GM13977 (cell line): ENCODE measurements at regions not wholly inside any gene's neighbourhood (a gene's known extent, or its start where the extent isn't known, plus 50 kb on each side); places are given as distances from the start of the nearest gene placed in this dataset.

ENCODE experiments used
- DNase-seq: peaks from one replicate; pipeline ENCODE4 v3.0.0; 2012; ENCODE audit warnings: low spot score
- CTCF ChIP-seq: IDR thresholded peaks from 2 replicates; pipeline ENCODE4 v1.5.1; 2012; ENCODE audit warnings: mild to moderate bottlenecking, control low read depth; ENCODE audit not compliant: insufficient read depth; ENCODE audit errors: extremely low read depth, missing control alignments
- in situ Hi-C: fragments of 300-500 bp; cut with MboI; formaldehyde crosslinking; loops from one replicate; pipeline ENCODE4 v1.12.0; 2022; ENCODE audit warnings: low sequenced_read_pairs, low pct_unique_long_range_greater_than_20kb, mixed read lengths, inconsistent platforms; ENCODE audit not compliant: unreplicated experiment

DNA sequence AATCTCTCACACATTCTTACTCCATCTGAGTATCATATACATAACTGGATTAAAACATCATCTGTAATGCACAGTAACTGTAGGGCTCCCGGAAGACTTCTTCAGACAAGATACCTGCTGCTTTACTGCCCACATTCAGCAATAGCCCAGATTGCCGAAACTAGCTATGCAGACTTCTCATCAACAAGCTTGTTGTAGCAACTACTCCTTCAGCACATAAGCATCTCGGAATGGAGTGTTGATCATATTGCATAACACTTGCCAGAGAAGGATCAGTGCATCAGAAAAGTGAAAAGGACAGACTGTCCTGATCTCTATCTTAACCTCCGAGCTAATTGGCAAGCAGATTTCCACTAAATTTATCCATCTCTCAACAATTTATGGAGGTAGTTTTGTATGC is 354.6 kb upstream of the C1orf87 start:
- no peak for DNase-seq
- TF ChIP-seq CTCF, result no peak
- in situ Hi-C loops, result no loop called here

DNA sequence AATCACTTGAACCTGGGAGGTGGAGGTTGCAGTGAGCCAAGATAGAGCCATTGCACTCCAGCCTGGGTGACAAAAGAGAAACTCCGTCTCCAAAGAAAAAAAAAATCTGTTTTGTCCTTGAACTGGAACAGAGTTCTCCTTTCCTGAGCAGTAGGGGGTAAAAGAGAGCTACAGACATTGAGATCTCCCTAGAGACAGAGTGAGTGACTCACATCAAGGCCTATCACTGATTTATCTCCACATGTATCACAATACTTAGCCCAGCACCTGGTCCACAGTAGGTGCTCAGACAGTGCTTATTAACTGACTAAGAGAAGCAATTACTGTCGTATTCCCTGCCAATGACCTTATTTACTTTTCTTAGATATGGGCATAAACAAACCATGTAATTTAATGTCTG is 354.1 kb upstream of the C1orf87 start:
- in situ Hi-C loops, result no loop called here
- TF ChIP-seq CTCF, result no peak
- no peak for DNase-seq

- TF ChIP-seq CTCF, result no peak
- DNase-seq, result no peak
- in situ Hi-C loops, result no loop called here
These were observed 353.6 kb upstream of the C1orf87 start for GRCh38 chr1:60427194-60427593.

- DNase-seq, result peak; percentile 4
- in situ Hi-C loops, result no loop called here
These were observed 352.0 kb upstream of the C1orf87 start for GRCh38 chr1:60425528-60425927.

GRCh38 chr1:60423146-60423780 is 349.7 kb upstream of the C1orf87 start:
- TF ChIP-seq CTCF, result no peak
- no peak for DNase-seq
- in situ Hi-C loops, result no loop called here

More at GRCh38 chr1:60425528-60425927, 352.0 kb upstream of the C1orf87 start:
- TF ChIP-seq CTCF, result peak; percentile 46

GRCh38 chr1:60421965-60422364 is 348.4 kb upstream of the C1orf87 start:
- TF ChIP-seq CTCF, result no peak
- DNase-seq, result no peak
- in situ Hi-C loops, result no loop called here
